GM12878 (cell line): ENCODE measurements at regions not wholly inside any gene's neighbourhood (a gene's known extent, or its start where the extent isn't known, plus 50 kb on each side); places are given as distances from the start of the nearest gene placed in this dataset.

Experiments
- ATAC-seq: fragments of 200-7000 bp; cut with Tn5 transposase; 3 replicates; pipeline ENCODE4 v1.9.1; 2020; ENCODE audit warnings: mild to moderate bottlenecking, moderate library complexity
- BruUV-seq: library from RNA; stranded (reverse); fragments of 400-500 nt; replicated peaks from 2 replicates; lab custom pipeline; 2021; lab: Mats Ljungman, UMichigan
- CTCF ChIA-PET: fragments of 300-600 bp; sonication (Branson Sonifier 250); formaldehyde crosslinking; extraction: SDS; loops from one replicate; lab custom pipeline; 2021; ENCODE audit warnings: inconsistent platforms; lab: Yijun Ruan, JAX
- POLR2A ChIA-PET: fragments of 350-600 bp; formaldehyde crosslinking; extraction: SDS; loops from one replicate; lab custom pipeline; 2021; ENCODE audit warnings: inconsistent platforms; lab: Charles Lee
- RAD21 ChIA-PET: fragments of 300-600 bp; sonication (Branson Sonifier 250); formaldehyde crosslinking; loops from one replicate; lab custom pipeline; 2023; ENCODE audit warnings: antibody characterized with exemption; ENCODE audit not compliant: unreplicated experiment; lab: Charles Lee
- SMC1A ChIA-PET: fragments of 300-600 bp; sonication (Branson Sonifier 250); formaldehyde crosslinking; loops from one replicate; lab custom pipeline; 2023; ENCODE audit not compliant: unreplicated experiment, uncharacterized antibody; lab: Charles Lee
- DNase-seq: peaks from one replicate; pipeline ENCODE4 v3.0.0-alpha.2; 2011; ENCODE audit warnings: low read depth, low spot score
- FAIRE-seq: peaks from 3 replicates; lab custom pipeline; 2011; peaks lifted over from hg19 to GRCh38; lab: Jason Lieb, UNC
- H2AFZ ChIP-seq: 2 replicates; pipeline ENCODE4 v1.6.0; 2011; ENCODE audit warnings: low read depth, low read length, control low read depth; ENCODE audit not compliant: control insufficient read depth
- H3K27ac ChIP-seq: 2 replicates; pipeline ENCODE4 v1.5.1; 2011; ENCODE audit warnings: control low read depth; ENCODE audit not compliant: control insufficient read depth, insufficient read depth
- H3K27me3 ChIP-seq, 2 experiments: replicated peaks in 1 of 2; 2 replicates each; pipeline versions ENCODE4 v1.6.0 to v1.6.1; 2011; ENCODE audit warnings: low read length in 1 of 2; ENCODE audit not compliant: control insufficient read depth in 2 of 2, insufficient read depth in 2 of 2
- H3K36me3 ChIP-seq, 2 experiments: 2 replicates each; pipeline ENCODE4 v1.5.1; 2011; ENCODE audit warnings: low read length in 1 of 2; ENCODE audit not compliant: control insufficient read depth in 2 of 2, insufficient read depth in 2 of 2
- H3K4me1 ChIP-seq: 2 replicates; pipeline ENCODE4 v1.6.1; 2011; ENCODE audit warnings: mild to moderate bottlenecking, low read length, moderate library complexity, mixed read lengths; ENCODE audit not compliant: control insufficient read depth, insufficient read depth
- H3K4me2 ChIP-seq: 2 replicates; pipeline ENCODE4 v1.6.0; 2011; ENCODE audit warnings: control low read depth; ENCODE audit not compliant: control insufficient read depth, insufficient read depth
- H3K4me3 ChIP-seq: fragments of 200-600 bp; sonication (generic); 2 replicates; pipeline ENCODE4 v1.5.1; 2016
- H3K79me2 ChIP-seq: 2 replicates; pipeline ENCODE4 v1.6.0; 2011; ENCODE audit warnings: low read length; ENCODE audit not compliant: control insufficient read depth, insufficient read depth
- H3K9ac ChIP-seq: 2 replicates; pipeline ENCODE4 v1.8.0; 2011; ENCODE audit warnings: low read length, control low read depth, mixed read lengths; ENCODE audit not compliant: control insufficient read depth, insufficient read depth
- H3K9me3 ChIP-seq: replicated peaks from 3 replicates; pipeline ENCODE4 v1.5.1; 2011; ENCODE audit warnings: mild to moderate bottlenecking, low read length; ENCODE audit not compliant: control insufficient read depth, insufficient read depth
- H4K20me1 ChIP-seq: 2 replicates; pipeline ENCODE4 v1.6.0; 2011; ENCODE audit not compliant: control insufficient read depth, insufficient read depth
- CEBPB ChIP-seq, 2 experiments: fragments of 150-350 bp in 1 of 2; IDR thresholded peaks; 2 replicates each; pipeline ENCODE4 v1.6.1; 2012 to 2014; ENCODE audit warnings: low read depth in 2 of 2, low read length in 2 of 2, borderline replicate concordance in 1 of 2, inconsistent platforms in 1 of 2
- LARP7 ChIP-seq: fragments of 450-650 bp; IDR thresholded peaks from 2 replicates; pipeline ENCODE4 v1.6.1; 2017; ENCODE audit warnings: mild to moderate bottlenecking
- MYB ChIP-seq: fragments of 150-350 bp; IDR thresholded peaks from 2 replicates; pipeline ENCODE4 v1.6.1; 2014; ENCODE audit warnings: mild to moderate bottlenecking, low read depth, low read length, borderline replicate concordance
- NR2C2 ChIP-seq: IDR thresholded peaks from 2 replicates; pipeline ENCODE4 v1.6.1; 2011; ENCODE audit warnings: borderline replicate concordance, low read depth; ENCODE audit not compliant: control insufficient read depth, insufficient read length
- NR2F1 ChIP-seq: fragments of 450-650 bp; conservative IDR thresholded peaks from 2 replicates; pipeline ENCODE4 v1.6.1; 2017; ENCODE audit warnings: mild to moderate bottlenecking
- TCF3 ChIP-seq: IDR thresholded peaks from 2 replicates; pipeline ENCODE4 v1.6.1; 2012; ENCODE audit warnings: low read depth, mild to moderate bottlenecking, low read length, borderline replicate concordance; ENCODE audit not compliant: insufficient read depth
- WGBS: methylation state at CpG from one replicate; pipeline ENCODE4 v1.1.6; 2016; ENCODE audit warnings: low lambda C conversion rate; ENCODE audit not compliant: insufficient replicate concordance, insufficient coverage; ENCODE audit errors: missing lambda C conversion rate; 5-methylcytosine and 5-hydroxymethylcytosine counted together
- in situ Hi-C: fragments of 300-500 bp; cut with MboI; formaldehyde crosslinking; loops from 9 replicates; pipeline ENCODE4 v1.14.3; 2018; ENCODE audit warnings: mixed read lengths
- intact Hi-C: fragments of 100-400 bp; cut with micrococcal nuclease; formaldehyde crosslinking; loops from one replicate; pipeline ENCODE4 v1.14.2; 2022; ENCODE audit not compliant: unreplicated experiment
- TF ChIP-seq, protein P1 (sequence below): IDR thresholded peaks from 2 replicates; pipeline ENCODE4 v1.6.1; 2012; ENCODE audit warnings: mild to moderate bottlenecking, low read depth, low read length
- TF ChIP-seq, protein P2 (sequence below): IDR thresholded peaks from 2 replicates; pipeline ENCODE4 v1.6.1; 2012; ENCODE audit warnings: low read length, inconsistent platforms

DNA sequence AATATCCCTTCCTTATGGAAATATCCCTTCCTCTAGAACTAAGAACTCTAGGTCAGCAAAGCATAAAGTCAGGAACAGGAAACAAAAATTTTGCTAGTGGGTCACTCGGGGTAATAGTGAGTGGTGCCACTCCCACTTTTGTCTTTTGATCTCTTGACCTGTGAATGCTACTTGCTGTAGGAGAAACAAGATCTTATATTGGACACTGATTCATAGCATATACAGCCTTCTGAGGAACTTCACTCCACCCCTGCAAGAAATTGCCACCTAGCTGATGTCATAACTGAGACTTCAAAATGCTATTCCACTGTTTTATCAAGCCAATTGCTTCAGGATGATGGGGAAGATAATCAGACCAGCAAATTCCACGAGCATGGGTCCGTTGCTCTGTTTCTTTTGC lies 53.3 kb upstream of the PRSS3 start:
- no peak overlapping the region for H3K27ac ChIP-seq
- H4K20me1 ChIP-seq, result no peaks in the 10 kb centered on the region
- H3K27me3 ChIP-seq, result no peaks in the 10 kb centered on the region; a peak in 1 of 4 replicates
- TF ChIP-seq, protein P1, sequence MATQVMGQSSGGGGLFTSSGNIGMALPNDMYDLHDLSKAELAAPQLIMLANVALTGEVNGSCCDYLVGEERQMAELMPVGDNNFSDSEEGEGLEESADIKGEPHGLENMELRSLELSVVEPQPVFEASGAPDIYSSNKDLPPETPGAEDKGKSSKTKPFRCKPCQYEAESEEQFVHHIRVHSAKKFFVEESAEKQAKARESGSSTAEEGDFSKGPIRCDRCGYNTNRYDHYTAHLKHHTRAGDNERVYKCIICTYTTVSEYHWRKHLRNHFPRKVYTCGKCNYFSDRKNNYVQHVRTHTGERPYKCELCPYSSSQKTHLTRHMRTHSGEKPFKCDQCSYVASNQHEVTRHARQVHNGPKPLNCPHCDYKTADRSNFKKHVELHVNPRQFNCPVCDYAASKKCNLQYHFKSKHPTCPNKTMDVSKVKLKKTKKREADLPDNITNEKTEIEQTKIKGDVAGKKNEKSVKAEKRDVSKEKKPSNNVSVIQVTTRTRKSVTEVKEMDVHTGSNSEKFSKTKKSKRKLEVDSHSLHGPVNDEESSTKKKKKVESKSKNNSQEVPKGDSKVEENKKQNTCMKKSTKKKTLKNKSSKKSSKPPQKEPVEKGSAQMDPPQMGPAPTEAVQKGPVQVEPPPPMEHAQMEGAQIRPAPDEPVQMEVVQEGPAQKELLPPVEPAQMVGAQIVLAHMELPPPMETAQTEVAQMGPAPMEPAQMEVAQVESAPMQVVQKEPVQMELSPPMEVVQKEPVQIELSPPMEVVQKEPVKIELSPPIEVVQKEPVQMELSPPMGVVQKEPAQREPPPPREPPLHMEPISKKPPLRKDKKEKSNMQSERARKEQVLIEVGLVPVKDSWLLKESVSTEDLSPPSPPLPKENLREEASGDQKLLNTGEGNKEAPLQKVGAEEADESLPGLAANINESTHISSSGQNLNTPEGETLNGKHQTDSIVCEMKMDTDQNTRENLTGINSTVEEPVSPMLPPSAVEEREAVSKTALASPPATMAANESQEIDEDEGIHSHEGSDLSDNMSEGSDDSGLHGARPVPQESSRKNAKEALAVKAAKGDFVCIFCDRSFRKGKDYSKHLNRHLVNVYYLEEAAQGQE, result no peak
- TF ChIP-seq CEBPB (IDR thresholded peaks at IDR 0.05; ENCODE audit: borderline replicate concordance in 1 of 2, low read depth in 2 of 2, low read length in 2 of 2), result no peak
- TF ChIP-seq NR2C2, result no peak
- TF ChIP-seq MYB, result no peak
- TF ChIP-seq NR2F1, result no peak
- TF ChIP-seq TCF3, result no peak
- TF ChIP-seq, protein P2, sequence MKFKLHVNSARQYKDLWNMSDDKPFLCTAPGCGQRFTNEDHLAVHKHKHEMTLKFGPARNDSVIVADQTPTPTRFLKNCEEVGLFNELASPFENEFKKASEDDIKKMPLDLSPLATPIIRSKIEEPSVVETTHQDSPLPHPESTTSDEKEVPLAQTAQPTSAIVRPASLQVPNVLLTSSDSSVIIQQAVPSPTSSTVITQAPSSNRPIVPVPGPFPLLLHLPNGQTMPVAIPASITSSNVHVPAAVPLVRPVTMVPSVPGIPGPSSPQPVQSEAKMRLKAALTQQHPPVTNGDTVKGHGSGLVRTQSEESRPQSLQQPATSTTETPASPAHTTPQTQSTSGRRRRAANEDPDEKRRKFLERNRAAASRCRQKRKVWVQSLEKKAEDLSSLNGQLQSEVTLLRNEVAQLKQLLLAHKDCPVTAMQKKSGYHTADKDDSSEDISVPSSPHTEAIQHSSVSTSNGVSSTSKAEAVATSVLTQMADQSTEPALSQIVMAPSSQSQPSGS, result no peak
- TF ChIP-seq LARP7, result no peak
- in situ Hi-C loops (no loop called here), intact Hi-C loops (no loop called here)
- no peak overlapping the region for H3K4me2 ChIP-seq
- POLR2A ChIA-PET, result no interaction called here
- SMC1A ChIA-PET, result no interaction called here
- CTCF ChIA-PET, result no interaction called here
- no peaks in the 10 kb centered on the region for H3K36me3 ChIP-seq
- no peak overlapping the region for H3K9ac ChIP-seq
- no peak overlapping the region for H2AFZ ChIP-seq
- H3K79me2 ChIP-seq, result no peaks in the 10 kb centered on the region
- WGBS, result 10% methylated on average over 3 of the region's 3 CpGs
- H3K4me3 ChIP-seq, result no peak overlapping the region
- RAD21 ChIA-PET, result no interaction called here
- no peak for ATAC-seq
- H3K4me1 ChIP-seq, result no peaks in the 10 kb centered on the region
- FAIRE-seq, result no peak
- H3K9me3 ChIP-seq, result no peaks in the 10 kb centered on the region
- no TSS peak for BruUV-seq
- DNase-seq, result no peak
